Esophagus muscularis mucosa (tissue), 4 donors: ENCODE measurements at regions not wholly inside any gene's neighbourhood (a gene's known extent, or its start where the extent isn't known, plus 50 kb on each side); places are given as distances from the start of the nearest gene placed in this dataset.

Experiments used
- CTCF ChIP-seq, 3 experiments: fragments of 200-600 bp in 2 of 3; fragments of 450-650 bp in 1 of 3; sonication (generic) in 2 of 3; IDR thresholded peaks; one replicate each; pipeline ENCODE4 v1.5.1; 2017 to 2019; ENCODE audit warnings: antibody characterized with exemption in 3 of 3, mild to moderate bottlenecking in 2 of 3, moderate library complexity in 1 of 3
- EP300 ChIP-seq: sonication (generic); formaldehyde crosslinking; IDR thresholded peaks from one replicate; pipeline ENCODE4 v1.6.1; 2017; ENCODE audit warnings: antibody characterized with exemption
- POLR2AphosphoS5 ChIP-seq, 2 donors: sonication (generic); formaldehyde crosslinking; IDR thresholded peaks; one replicate each; pipeline ENCODE4 v1.6.1; 2017; ENCODE audit warnings: antibody characterized with exemption in 2 of 2

- TF ChIP-seq CTCF (IDR thresholded peaks at IDR 0.05) (no peak), POLR2AphosphoS5 (IDR thresholded peaks at IDR 0.05) (no peak), EP300 (no peak)
Measured at GRCh38 chr9:2417730-2418129, 203.9 kb upstream of the VLDLR start.
